Medulla oblongata (tissue), 1 donor: ENCODE measurements at regions not wholly inside any gene's neighbourhood (a gene's known extent, or its start where the extent isn't known, plus 50 kb on each side); places are given as distances from the start of the nearest gene placed in this dataset.
"Not testable (repeated sequence)": the region's sequence is repeated elsewhere in the genome, so short reads cannot be mapped to it uniquely, and the experiment has no call there.

Experiments
- DNase-seq: peaks from one replicate; pipeline ENCODE4 v3.0.0-alpha.2; 2015; ENCODE audit errors: extremely low spot score

DNA sequence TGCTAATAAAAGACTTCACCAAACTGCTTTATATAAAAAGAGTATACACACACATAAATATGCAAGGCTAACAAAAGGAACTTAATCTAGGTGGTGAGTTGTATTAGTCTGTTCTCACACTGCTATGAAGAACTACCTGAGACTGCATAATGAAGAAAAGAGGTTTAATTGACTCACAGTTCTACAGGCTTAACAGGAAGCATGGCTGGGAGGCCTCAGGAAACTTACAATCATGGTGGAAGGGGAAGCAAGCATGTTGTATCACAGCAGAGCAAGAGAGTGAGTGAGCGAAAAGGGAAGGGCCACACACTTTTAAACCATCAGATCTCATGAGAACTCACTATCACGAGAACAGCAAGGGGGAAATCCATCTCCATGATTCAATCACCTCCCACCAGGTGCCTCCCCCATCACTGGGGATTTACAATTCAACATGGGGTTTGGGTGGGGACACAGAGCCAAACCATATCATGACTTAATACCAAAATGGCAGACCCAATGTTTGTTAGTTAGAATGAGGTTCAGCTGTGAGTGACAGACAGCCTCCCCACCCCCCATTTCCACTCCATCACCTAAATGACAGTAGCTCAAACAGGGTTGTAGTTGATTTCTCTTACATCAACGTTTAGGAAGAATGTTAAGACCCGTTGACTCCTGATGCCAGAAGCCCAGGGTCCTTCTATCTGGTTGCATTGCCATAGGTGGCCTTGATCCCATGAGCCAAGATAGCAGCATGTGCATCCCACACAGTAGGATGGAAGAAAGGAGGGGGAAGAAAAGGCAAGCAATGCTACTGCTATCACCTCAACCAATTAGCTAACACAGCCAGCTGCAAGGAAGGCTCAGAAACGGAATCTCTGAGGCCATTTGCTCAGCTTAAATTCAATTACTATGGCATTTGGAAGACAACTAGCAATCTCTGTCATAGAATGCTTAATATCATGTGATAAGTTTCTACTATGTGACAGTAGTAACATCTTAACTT, 77.0 kb downstream of the CCDC71L start:
- no peak for DNase-seq

DNA sequence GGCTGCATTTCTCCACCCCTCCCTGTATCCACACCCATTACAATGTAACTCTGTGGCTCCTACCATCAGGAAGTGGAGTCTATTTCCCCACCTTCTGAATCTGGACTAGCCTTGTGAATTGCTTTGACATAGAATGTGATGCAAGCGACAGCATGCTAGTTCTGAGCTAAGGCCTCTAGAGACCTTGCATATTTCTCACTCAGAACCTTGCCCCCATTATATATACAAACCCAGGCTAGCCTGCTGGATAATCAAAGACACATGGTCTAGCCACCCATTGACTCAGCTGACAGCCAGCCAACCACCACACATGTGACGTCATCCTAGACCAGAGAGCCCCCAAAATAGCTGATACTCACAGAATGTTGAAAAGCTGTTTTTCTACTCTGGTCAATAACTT, 77.9 kb downstream of the CCDC71L start:
- DNase-seq = no peak

DNA sequence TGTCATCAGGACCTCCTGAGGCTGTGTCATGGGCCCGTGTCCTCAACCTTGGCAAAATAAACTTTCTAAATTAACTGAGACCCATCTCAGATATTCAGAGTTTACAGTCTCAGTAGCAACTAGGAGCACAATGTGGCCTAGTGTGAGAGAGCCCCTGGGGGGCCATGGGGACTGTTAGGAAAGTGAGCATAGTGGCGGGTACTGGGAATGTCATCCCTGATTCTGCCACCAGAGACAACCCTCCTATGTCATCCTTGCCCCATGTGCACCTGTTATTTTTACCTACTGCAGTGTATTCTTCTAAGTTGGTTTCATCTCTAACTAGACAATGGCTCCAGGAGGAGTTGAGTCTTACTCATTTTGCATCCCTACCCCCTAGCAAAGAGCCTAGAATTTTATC, 78.6 kb downstream of the CCDC71L start:
- no peak for DNase-seq

DNA sequence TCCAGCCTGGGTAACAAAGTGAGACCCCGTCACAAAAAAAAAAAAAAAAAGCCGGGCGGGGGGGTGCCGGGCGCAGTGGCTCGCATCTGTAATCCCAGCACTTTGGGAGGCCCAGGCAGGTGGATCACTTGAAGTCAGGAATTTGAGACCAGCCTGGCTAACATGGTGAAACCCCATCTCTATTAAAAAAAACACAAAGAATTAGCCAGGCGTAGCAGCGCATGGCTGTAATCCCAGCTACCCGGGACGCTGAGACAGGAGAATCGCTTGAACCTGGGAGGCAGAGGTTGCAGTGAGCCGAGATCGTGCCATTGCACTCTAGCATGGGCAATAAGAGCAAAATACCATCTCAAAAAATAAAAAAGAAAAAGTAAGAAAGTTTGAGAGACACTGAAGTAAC, 81.9 kb downstream of the CCDC71L start:
- not testable (repeated sequence) for DNase-seq

DNA sequence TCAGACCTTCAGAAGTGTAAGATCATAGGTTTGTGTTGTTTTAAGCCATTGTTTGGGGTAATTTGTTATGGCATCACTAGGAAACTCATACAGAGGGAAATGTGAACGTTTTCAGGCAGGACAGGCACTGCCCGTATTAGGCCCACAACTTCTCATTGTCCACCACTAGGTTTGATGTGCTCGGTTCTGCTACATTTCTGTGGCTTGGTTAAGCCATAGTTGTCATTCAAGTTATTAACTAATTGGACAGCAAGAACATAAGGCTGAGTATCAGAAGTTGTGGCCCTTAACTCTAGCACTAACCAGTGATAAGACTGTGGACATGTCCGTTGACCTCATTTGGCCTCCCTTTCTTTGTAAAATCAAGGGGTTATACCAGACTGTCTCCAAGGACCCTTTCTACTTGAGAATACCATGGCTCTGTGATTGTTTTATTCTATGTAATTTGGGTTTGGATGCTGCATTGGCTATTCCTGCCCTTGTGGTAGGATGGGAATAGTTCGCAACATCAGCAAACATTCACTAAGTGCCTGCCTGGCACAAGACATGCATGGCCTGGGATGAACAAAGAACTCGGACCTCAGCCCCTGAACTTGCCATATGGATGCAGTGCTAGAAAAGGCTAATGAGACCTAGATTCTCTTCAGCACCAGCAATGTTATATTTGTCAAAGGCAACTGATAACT, 85.7 kb downstream of the CCDC71L start:
- no peak for DNase-seq

DNA sequence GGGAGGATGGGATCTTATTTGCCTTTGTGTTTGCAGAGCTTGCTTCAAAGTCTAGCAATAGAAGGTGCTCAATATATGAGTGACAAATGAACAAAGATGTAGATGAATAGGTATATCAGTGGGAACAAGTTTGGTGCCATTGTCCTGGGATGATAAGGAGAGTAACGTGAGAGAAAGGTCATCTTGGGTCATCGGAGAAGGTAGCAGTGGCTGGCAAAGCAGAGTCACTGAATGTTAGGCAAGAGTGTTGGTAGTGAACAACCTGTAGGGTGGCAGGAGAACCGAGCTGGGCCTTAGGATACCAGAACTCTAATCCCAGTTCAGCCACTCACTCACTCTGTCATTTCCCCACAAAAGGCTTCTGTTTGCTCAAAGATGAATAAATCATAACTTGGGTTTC, 87.2 kb downstream of the CCDC71L start:
- DNase-seq = no peak

DNA sequence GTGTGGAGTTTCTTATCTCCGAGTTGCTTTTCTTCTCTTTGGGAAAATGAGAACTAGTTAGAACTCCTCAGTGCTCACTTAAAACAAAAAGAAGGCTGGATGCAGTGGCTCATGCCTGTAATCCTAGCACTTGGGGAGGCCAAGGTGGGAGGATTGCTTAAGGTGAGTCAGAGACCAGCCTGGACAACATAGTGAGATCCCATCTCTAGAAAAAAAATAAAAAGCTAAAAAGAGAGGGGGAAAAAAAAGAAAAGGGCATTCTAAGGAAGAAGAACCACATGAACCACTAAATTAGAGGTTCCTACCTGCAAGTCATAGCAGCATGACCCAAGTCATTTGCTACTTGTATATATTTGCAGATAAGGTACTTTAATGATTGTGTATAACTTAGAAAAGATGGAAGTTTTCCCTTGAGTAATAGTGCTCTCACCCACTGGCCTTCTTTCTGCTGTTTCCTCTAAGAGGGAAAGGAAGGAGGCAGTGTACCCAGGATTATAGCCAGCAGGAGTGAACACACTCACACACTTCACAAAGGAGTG, 87.8 kb downstream of the CCDC71L start:
- no peak for DNase-seq

DNA sequence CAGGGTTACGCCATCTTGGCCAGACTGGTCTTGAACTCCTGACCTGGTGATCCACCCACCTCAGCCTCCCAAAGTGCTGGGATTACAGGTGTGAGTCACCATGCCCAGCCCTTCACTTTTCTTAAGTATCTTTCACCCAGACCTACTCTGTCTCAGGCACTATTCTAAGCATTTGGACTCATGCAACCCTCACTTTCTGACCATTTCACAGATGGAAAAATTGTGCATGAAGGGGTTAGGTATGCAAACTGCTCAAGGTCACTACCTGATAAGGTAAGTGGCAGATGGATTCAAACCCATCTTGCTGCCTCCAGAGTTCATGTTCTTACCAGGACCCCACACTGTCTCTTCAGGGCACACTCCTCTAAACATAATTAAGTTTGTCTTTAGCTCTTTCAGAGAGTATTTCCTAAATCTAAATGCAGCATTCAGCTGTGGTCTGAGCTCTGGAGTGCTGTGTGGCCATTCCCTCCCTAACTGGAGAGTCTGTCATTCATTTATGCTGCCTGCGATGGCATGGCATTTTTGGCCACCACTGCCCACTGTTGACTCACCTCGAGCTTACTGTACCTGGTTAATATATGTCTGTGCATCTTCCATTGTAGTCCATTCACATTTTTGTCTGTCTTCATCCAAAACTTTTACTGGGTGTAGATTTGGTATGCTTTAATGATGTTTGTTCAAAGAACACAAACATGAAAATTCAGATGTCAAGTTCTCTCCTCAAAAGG, 88.4 kb downstream of the CCDC71L start:
- DNase-seq = no peak

DNA sequence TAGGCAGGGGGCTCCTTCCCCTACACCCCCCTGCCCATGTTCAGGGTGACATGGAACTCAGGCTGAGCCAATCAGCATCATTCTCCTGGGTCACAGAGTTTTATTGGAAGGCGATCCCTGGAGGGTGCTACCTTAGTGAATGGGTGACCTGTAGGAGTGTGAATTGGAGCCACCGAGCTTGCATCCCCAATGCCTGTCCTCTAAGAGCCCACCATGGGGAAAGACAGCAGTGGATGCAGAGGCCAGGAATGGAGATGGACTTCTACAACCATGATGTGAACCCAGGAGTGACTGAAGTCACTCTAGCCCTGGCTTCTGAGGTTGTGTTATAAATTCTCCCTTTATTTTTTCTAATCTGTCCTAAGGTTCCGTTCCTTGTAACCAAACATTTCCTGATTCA, 89.4 kb downstream of the CCDC71L start:
- no peak for DNase-seq

DNA sequence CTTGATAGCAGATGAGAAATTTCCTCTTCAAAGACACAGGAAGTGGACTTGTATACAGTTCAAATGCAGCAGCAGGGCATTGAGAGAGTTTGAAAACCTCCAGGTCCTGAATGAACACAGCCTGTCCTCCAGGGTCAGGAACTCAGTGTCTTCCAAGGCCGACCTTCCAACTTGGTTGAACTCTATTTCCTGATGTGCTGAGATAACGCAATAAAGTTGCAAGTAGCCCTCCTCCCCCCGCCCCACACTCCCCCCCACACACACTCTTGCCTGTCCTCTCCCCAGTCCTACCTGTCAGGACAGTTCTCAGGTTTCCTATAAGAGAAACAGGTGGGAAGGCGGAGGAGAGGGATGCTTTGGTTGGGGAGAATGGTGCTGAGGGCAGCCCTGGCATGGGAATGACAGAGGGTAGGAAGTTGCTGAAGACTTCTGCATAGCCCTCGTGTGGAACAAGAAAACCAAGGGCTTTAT, 90.0 kb downstream of the CCDC71L start:
- DNase-seq = no peak

DNA sequence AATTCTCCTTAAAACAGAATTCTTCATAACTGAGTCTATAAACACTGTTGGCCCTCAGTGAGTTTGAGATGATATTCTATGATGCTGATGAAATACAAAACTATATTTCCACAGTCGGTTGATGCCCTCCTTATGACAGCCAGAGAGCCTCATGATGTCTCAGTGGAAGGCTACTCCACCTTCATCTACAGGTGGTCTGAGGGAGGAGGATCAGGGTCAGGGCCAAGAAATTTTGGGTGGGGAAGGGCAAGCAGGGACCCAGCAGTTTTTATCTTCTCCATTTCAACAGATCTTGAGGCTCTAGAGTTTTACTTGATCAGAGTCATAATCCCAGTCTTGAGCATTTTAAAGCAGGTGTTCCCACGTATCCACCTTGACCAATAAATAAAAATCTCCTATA, 90.8 kb downstream of the CCDC71L start:
- no peak for DNase-seq

DNA sequence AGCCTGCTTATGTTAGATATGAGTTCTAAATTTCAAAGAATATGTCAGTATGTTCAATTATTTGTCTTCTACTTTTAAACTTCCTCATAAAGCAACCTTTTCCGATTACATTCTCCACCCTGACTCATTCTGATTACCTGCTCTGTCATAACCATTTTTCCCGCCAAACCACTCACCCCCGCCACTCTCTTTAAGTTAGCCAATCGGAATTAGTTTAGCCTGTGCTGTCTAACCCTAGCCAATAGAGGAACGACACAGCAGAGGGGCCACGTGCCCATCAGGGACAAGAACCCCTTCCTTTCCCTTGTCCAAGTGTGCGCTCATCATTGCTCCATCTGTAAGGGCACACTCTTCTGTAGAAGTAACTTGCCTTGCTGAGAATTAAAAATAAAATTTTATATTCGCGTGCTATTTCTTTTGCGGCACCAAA, 91.4 kb downstream of the CCDC71L start:
- DNase-seq = no peak

DNA sequence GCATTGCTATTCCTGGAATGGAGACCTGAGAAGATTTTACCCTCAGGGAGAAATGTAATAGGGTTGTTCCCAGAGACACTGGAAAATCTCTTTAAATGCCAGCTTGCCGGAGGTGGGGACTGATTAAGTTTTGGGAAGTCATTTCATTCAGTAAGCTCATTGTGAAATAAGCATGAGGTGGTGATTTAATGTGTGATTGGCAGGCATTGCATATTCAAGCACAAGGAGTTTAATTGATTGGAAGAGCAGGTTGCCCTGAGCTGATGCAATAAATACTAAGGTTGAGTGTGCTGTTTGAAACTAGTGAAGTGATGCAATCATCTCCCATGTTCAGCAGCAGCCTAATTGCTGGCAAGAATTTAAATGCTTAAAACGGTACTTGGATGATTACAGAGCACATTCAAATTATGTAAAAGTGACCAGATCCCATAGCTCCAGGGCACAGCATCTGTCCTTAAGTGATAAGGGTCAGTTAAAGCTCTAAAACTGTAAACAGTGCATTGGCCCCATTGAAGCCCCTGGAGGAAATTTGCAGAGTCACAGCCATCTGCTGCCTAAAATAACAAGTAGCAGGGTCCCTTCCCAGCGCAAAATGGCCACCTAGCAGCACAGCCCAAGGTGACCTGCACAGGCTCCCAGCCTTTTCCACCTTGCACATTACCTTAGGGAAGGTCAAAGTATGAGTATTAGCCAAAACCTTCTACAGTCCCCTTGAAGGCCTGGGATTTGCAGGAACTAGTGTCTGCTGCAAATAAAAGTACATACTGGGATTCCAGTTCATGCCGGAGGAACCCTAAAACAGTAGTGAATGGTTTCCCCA, 92.1 kb downstream of the CCDC71L start:
- no peak for DNase-seq

DNA sequence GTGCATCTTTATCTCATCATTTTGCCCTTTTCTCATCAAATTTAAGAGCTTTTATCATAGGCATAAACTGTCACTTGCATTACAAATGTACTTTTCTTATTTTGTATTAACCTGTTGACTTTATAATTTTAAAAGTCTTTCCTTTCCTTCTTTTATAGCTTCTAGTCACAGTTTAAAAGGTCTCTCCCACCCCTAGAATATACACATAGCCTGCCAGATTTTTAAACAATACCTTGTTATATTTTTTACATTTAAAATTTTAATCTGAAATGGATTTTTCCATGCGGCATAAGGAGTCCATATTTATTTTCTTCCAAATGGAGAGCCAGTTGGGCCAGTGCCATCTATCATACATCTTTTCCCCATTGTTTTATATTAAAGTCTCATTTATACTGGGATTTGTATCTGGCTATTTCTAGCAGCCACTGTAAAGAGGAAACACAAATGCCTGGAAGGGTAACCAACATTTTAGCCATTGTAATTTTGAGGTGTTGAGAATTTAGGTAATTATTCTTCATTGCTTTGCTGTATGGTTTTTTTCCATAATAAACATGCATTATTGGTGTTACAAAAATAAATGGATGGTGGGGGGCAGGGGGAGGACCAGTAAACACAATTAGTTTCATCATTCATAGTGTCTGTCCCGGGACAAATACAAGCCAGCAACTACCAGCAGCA, 92.8 kb downstream of the CCDC71L start:
- DNase-seq = no peak

DNA sequence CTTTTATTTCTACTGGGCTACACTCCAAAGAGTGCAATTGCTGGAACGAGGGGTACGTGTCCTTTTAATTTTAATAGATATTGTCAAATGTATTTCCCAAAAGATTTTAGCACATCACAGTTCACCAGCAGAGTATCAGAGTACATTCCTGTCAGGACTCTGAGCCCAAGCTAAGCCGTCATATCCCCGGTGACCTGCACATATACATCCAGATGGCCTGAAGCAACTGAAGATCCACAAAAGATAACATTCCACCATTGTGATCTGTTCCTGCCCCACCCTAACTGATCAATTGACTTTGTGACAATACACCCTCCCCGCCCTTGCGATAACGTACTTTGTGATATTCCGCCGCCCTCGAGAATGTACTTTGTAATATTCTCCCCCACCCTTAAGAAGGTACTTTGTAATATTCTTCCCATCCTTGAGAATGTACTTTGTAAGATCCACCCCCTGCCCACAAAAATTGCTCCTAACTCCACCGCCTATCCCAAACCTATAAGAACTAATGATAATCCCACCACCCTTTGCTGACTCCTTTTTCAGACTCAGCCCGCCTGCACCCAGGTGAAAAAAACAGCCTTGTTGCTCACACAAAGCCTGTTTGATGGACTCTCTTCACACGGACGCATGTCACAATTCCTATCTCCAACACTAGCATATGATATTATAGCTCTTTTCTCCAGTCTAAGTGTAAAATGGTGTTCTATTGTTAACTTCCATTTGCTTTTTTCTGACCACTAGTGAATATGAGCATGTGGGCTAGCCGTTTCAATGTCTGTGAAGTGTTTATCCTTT, 93.6 kb downstream of the CCDC71L start:
- not testable (repeated sequence) for DNase-seq

DNA sequence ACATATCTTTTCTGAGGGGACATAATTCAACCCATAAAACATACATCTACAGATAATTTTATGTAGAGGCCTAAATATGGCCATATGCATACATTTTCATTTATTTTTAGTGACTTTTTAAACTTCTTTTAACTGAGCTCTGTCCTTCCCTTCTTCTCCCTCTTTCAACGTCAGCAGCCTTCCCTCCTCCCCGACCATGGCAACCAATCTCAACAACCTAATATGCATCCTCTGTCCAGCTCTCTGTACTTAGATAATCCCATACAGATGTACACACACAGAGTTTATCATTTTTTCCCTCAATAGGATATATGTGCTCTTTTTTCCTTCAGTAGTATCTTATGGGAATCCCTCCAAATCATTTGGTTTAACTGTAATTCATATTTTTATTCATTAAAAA, 94.3 kb downstream of the CCDC71L start:
- DNase-seq = no peak

DNA sequence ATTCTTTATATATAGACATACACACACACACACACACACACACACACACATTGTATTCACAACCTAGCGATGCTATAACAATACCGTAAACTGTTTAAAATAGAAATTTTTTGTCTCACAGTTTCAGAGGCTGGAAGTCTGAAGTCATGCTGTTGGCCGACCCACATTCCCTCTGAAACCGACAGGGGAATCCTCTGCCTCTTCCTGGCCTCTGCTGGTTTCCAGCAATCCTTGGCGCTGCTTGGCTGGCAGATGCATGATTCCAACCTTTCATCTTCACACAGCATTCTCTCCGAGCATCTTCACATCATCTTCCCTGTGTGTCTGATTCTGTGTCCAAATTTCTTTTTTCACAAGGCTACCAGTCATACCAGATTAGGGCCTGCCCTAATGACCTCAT, 94.8 kb downstream of the CCDC71L start:
- DNase-seq = no peak

DNA sequence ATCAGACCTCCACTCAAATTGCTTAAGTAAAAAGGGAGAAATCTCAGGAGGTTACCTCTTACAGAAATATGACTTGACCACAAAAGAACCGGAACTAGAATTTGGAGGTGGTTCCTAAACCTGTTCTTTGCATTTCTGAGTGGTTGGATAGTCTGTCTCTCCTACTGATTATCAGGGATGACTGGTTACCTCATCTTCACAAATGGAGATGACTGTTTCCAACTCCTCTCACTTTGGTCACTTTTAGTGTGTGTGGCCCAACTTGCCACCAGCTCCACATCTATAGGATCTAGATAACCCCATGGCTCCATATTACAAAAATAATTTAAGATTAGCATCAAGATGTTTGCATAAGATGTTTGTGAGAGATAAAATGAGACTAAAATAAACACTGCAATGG, 95.5 kb downstream of the CCDC71L start:
- DNase-seq = no peak

DNA sequence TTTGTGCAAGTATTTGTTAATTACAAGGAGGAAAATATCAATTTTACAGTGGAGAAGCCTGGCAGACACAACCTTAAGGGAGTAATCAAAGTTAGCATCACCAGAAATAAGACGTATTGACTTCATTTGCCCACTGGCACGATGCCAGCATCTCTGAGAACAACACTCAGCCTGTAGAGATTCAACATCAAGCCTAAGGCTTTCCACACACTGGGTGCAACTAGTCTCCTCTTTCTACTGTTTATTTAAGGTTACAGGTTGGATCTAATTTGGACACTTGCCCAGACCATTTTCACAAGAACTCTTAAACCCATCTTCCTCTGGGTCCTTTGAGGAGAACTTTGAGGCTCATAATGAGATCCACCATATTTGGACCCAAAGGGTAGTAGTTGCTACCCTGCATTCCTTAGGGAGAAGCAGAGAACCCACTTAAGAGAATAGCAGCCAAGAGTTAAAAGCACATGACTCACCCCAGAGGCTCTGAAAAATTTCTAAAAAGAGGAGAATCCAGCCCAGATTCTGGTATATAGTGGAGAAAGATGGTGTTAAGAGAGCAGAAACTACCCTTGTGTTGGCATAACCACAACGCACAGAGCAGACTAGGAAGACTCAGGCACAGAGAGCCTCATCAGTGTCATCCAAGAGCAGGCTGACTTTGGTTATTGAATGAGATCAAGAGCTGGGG, 97.3 kb downstream of the CCDC71L start:
- no peak for DNase-seq
